GM12878 (cell line): ENCODE measurements at regions not wholly inside any gene's neighbourhood (a gene's known extent, or its start where the extent isn't known, plus 50 kb on each side); places are given as distances from the start of the nearest gene placed in this dataset.

Experiments used
- ATAC-seq: fragments of 200-7000 bp; cut with Tn5 transposase; 3 replicates; pipeline ENCODE4 v1.9.1; 2020; ENCODE audit warnings: mild to moderate bottlenecking, moderate library complexity
- BruUV-seq: library from RNA; stranded (reverse); fragments of 400-500 nt; replicated peaks from 2 replicates; lab custom pipeline; 2021; lab: Mats Ljungman, UMichigan
- CTCF ChIA-PET: fragments of 300-600 bp; sonication (Branson Sonifier 250); formaldehyde crosslinking; extraction: SDS; loops from one replicate; lab custom pipeline; 2021; ENCODE audit warnings: inconsistent platforms; lab: Yijun Ruan, JAX
- POLR2A ChIA-PET: fragments of 350-600 bp; formaldehyde crosslinking; extraction: SDS; loops from one replicate; lab custom pipeline; 2021; ENCODE audit warnings: inconsistent platforms; lab: Charles Lee
- RAD21 ChIA-PET: fragments of 300-600 bp; sonication (Branson Sonifier 250); formaldehyde crosslinking; loops from one replicate; lab custom pipeline; 2023; ENCODE audit warnings: antibody characterized with exemption; ENCODE audit not compliant: unreplicated experiment; lab: Charles Lee
- SMC1A ChIA-PET: fragments of 300-600 bp; sonication (Branson Sonifier 250); formaldehyde crosslinking; loops from one replicate; lab custom pipeline; 2023; ENCODE audit not compliant: unreplicated experiment, uncharacterized antibody; lab: Charles Lee
- DNase-seq: peaks from one replicate; pipeline ENCODE4 v3.0.0-alpha.2; 2011; ENCODE audit warnings: low read depth, low spot score
- FAIRE-seq: peaks from 3 replicates; lab custom pipeline; 2011; peaks lifted over from hg19 to GRCh38; lab: Jason Lieb, UNC
- H2AFZ ChIP-seq: 2 replicates; pipeline ENCODE4 v1.6.0; 2011; ENCODE audit warnings: low read depth, low read length, control low read depth; ENCODE audit not compliant: control insufficient read depth
- H3K27ac ChIP-seq: 2 replicates; pipeline ENCODE4 v1.5.1; 2011; ENCODE audit warnings: control low read depth; ENCODE audit not compliant: control insufficient read depth, insufficient read depth
- H3K27me3 ChIP-seq, 2 experiments: replicated peaks in 1 of 2; 2 replicates each; pipeline versions ENCODE4 v1.6.0 to v1.6.1; 2011; ENCODE audit warnings: low read length in 1 of 2; ENCODE audit not compliant: control insufficient read depth in 2 of 2, insufficient read depth in 2 of 2
- H3K36me3 ChIP-seq, 2 experiments: 2 replicates each; pipeline ENCODE4 v1.5.1; 2011; ENCODE audit warnings: low read length in 1 of 2; ENCODE audit not compliant: control insufficient read depth in 2 of 2, insufficient read depth in 2 of 2
- H3K4me1 ChIP-seq: 2 replicates; pipeline ENCODE4 v1.6.1; 2011; ENCODE audit warnings: mild to moderate bottlenecking, low read length, moderate library complexity, mixed read lengths; ENCODE audit not compliant: control insufficient read depth, insufficient read depth
- H3K4me2 ChIP-seq: 2 replicates; pipeline ENCODE4 v1.6.0; 2011; ENCODE audit warnings: control low read depth; ENCODE audit not compliant: control insufficient read depth, insufficient read depth
- H3K4me3 ChIP-seq: fragments of 200-600 bp; sonication (generic); 2 replicates; pipeline ENCODE4 v1.5.1; 2016
- H3K79me2 ChIP-seq: 2 replicates; pipeline ENCODE4 v1.6.0; 2011; ENCODE audit warnings: low read length; ENCODE audit not compliant: control insufficient read depth, insufficient read depth
- H3K9ac ChIP-seq: 2 replicates; pipeline ENCODE4 v1.8.0; 2011; ENCODE audit warnings: low read length, control low read depth, mixed read lengths; ENCODE audit not compliant: control insufficient read depth, insufficient read depth
- H3K9me3 ChIP-seq: replicated peaks from 3 replicates; pipeline ENCODE4 v1.5.1; 2011; ENCODE audit warnings: mild to moderate bottlenecking, low read length; ENCODE audit not compliant: control insufficient read depth, insufficient read depth
- H4K20me1 ChIP-seq: 2 replicates; pipeline ENCODE4 v1.6.0; 2011; ENCODE audit not compliant: control insufficient read depth, insufficient read depth
- CHD2 ChIP-seq: IDR thresholded peaks from 2 replicates; pipeline ENCODE4 v1.6.1; 2011; ENCODE audit warnings: low read depth, low read length, improper control_type of control experiment, borderline replicate concordance
- ESRRA ChIP-seq: IDR thresholded peaks from 2 replicates; pipeline ENCODE4 v1.6.1; 2012; ENCODE audit warnings: mild to moderate bottlenecking, low read length, improper control_type of control experiment
- GABPA ChIP-seq: IDR thresholded peaks from 2 replicates; pipeline ENCODE4 v1.6.1; 2014; ENCODE audit warnings: antibody characterized with exemption, low read depth, mild to moderate bottlenecking, inconsistent platforms
- HDAC2 ChIP-seq: fragments of 200-600 bp; sonication (generic); IDR thresholded peaks from 2 replicates; pipeline ENCODE4 v1.6.1; 2017
- IKZF2 ChIP-seq, 2 experiments: fragments of 450-650 bp; IDR thresholded peaks; 2 replicates each; pipeline ENCODE4 v1.6.1; 2017; ENCODE audit warnings: mild to moderate bottlenecking in 2 of 2, moderate library complexity in 2 of 2
- LARP7 ChIP-seq: fragments of 450-650 bp; IDR thresholded peaks from 2 replicates; pipeline ENCODE4 v1.6.1; 2017; ENCODE audit warnings: mild to moderate bottlenecking
- MLLT1 ChIP-seq: fragments of 450-650 bp; IDR thresholded peaks from 2 replicates; pipeline ENCODE4 v1.6.1; 2016; ENCODE audit warnings: mild to moderate bottlenecking
- MYB ChIP-seq: fragments of 150-350 bp; IDR thresholded peaks from 2 replicates; pipeline ENCODE4 v1.6.1; 2014; ENCODE audit warnings: mild to moderate bottlenecking, low read depth, low read length, borderline replicate concordance
- POLR2A ChIP-seq: IDR thresholded peaks from 2 replicates; pipeline ENCODE4 v1.6.1; 2011; ENCODE audit warnings: low read depth, mild to moderate bottlenecking, low read length
- POLR2AphosphoS5 ChIP-seq: IDR thresholded peaks from 2 replicates; pipeline ENCODE4 v1.6.1; 2011; ENCODE audit warnings: mild to moderate bottlenecking, low read length, inconsistent platforms
- TCF3 ChIP-seq: IDR thresholded peaks from 2 replicates; pipeline ENCODE4 v1.6.1; 2012; ENCODE audit warnings: low read depth, mild to moderate bottlenecking, low read length, borderline replicate concordance; ENCODE audit not compliant: insufficient read depth
- TCF7 ChIP-seq: IDR thresholded peaks from 2 replicates; pipeline ENCODE4 v1.6.1; 2014; ENCODE audit warnings: antibody characterized with exemption, borderline replicate concordance
- ZBTB40 ChIP-seq: fragments of 450-650 bp; IDR thresholded peaks from 2 replicates; pipeline ENCODE4 v1.6.1; 2016; ENCODE audit warnings: mild to moderate bottlenecking, moderate library complexity, borderline replicate concordance
- ZNF24 ChIP-seq: fragments of 450-650 bp; IDR thresholded peaks from 2 replicates; pipeline ENCODE4 v1.6.1; 2017; ENCODE audit warnings: antibody characterized with exemption, mild to moderate bottlenecking
- ZZZ3 ChIP-seq: IDR thresholded peaks from 2 replicates; pipeline ENCODE4 v1.6.1; 2011; ENCODE audit warnings: low read depth; ENCODE audit not compliant: control insufficient read depth, insufficient read length
- WGBS: methylation state at CpG from one replicate; pipeline ENCODE4 v1.1.6; 2016; ENCODE audit warnings: low lambda C conversion rate; ENCODE audit not compliant: insufficient replicate concordance, insufficient coverage; ENCODE audit errors: missing lambda C conversion rate; 5-methylcytosine and 5-hydroxymethylcytosine counted together
- in situ Hi-C: fragments of 300-500 bp; cut with MboI; formaldehyde crosslinking; loops from 9 replicates; pipeline ENCODE4 v1.14.3; 2018; ENCODE audit warnings: mixed read lengths
- intact Hi-C: fragments of 100-400 bp; cut with micrococcal nuclease; formaldehyde crosslinking; loops from one replicate; pipeline ENCODE4 v1.14.2; 2022; ENCODE audit not compliant: unreplicated experiment
- TF ChIP-seq, protein P1 (sequence below): IDR thresholded peaks from 2 replicates; pipeline ENCODE4 v1.6.1; 2012; ENCODE audit warnings: improper control_type of control experiment, low read depth, low read length; ENCODE audit not compliant: insufficient replicate concordance

DNA sequence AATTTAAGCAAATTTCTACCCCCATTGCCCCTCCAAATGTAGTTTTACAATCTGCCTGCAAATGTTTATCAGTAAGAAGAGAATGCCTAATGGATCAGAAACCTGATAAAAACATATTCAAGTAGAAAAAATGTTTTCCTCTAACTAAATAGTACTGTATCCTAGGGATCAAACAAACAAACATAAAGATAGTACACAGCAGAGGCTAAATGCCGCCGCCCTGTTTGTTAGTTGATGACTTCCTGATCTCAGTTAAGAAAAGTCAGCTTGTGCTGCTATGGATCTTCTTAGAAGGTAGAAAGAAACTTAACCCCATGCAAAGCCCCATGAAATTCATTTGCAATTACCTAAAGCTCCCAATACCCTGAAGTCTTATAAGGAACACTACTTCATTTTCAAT, 387.3 kb upstream of the THBS1 start:
- Histone ChIP-seq H3K4me3 (no peak overlapping the region), H3K27ac (no peak overlapping the region), H3K9ac (no peak overlapping the region), H3K4me1 (no peaks in the 10 kb centered on the region), H3K4me2 (no peak overlapping the region), H2AFZ (no peak overlapping the region), H3K79me2 (no peaks in the 10 kb centered on the region), H3K36me3 (no peaks in the 10 kb centered on the region), H3K27me3 (no peaks in the 10 kb centered on the region), H4K20me1 (no peaks in the 10 kb centered on the region), H3K9me3 (no peaks in the 10 kb centered on the region)
- WGBS, result 95% methylated on average over 2 of the region's 2 CpGs
- BruUV-seq, result no TSS peak
- ChIA-PET CTCF (interaction anchor here (0.6 to 1.2 kb wide), 3 partner anchors 15 to 163 kb away, joined by 3 read pairs; no protein-coding TSS in a partner anchor), SMC1A (interaction anchor here (1.6 kb wide), 1 partner anchor 50 kb away, joined by 4 read pairs; no protein-coding TSS in a partner anchor), POLR2A (no interaction called here), RAD21 (no interaction called here)
- ATAC-seq, result no peak
- no peak for FAIRE-seq
- in situ Hi-C loops, result no loop called here
- no peak for DNase-seq
- intact Hi-C loops, result no loop called here
- TF ChIP-seq TCF7 (no peak), ZBTB40 (no peak), IKZF2 (IDR thresholded peaks at IDR 0.05) (no peak), TCF3 (no peak), POLR2AphosphoS5 (no peak), CHD2 (no peak), ZZZ3 (no peak), HDAC2 (no peak), ZNF24 (no peak), MLLT1 (no peak), GABPA (no peak), LARP7 (no peak), MYB (no peak), POLR2A (no peak), ESRRA (no peak)
- TF ChIP-seq, protein P1, sequence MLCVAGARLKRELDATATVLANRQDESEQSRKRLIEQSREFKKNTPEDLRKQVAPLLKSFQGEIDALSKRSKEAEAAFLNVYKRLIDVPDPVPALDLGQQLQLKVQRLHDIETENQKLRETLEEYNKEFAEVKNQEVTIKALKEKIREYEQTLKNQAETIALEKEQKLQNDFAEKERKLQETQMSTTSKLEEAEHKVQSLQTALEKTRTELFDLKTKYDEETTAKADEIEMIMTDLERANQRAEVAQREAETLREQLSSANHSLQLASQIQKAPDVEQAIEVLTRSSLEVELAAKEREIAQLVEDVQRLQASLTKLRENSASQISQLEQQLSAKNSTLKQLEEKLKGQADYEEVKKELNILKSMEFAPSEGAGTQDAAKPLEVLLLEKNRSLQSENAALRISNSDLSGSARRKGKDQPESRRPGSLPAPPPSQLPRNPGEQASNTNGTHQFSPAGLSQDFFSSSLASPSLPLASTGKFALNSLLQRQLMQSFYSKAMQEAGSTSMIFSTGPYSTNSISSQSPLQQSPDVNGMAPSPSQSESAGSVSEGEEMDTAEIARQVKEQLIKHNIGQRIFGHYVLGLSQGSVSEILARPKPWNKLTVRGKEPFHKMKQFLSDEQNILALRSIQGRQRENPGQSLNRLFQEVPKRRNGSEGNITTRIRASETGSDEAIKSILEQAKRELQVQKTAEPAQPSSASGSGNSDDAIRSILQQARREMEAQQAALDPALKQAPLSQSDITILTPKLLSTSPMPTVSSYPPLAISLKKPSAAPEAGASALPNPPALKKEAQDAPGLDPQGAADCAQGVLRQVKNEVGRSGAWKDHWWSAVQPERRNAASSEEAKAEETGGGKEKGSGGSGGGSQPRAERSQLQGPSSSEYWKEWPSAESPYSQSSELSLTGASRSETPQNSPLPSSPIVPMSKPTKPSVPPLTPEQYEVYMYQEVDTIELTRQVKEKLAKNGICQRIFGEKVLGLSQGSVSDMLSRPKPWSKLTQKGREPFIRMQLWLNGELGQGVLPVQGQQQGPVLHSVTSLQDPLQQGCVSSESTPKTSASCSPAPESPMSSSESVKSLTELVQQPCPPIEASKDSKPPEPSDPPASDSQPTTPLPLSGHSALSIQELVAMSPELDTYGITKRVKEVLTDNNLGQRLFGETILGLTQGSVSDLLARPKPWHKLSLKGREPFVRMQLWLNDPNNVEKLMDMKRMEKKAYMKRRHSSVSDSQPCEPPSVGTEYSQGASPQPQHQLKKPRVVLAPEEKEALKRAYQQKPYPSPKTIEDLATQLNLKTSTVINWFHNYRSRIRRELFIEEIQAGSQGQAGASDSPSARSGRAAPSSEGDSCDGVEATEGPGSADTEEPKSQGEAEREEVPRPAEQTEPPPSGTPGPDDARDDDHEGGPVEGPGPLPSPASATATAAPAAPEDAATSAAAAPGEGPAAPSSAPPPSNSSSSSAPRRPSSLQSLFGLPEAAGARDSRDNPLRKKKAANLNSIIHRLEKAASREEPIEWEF, result no peak
